NCI-H446 treated with DMSO at 0.1 percent for 48 hours (cell line): ENCODE measurements at regions not wholly inside any gene's neighbourhood (a gene's known extent, or its start where the extent isn't known, plus 50 kb on each side); places are given as distances from the start of the nearest gene placed in this dataset.

Experiments
- DNase-seq: peaks from one replicate; lab custom pipeline; 2025; lab: John Stamatoyannopoulos, UW

DNA sequence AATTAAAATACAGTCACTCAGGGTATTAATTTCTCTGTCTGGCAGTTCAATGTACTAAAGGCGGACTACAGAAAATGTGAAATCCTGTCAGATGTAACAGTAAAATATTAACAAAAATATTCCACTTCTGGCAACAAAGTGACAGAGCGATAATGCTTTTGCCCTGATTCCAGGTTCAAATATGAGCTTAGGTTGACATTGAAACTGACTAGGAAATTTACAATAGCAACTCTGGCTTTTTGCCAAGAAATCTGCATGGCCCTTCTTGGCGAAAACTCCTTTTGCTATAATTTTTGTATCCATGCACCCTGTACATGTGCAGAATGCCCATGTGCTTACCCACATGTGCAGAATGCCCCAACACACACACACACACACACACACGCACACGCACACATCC is 552.2 kb downstream of the MDFIC start:
- no peak for DNase-seq

DNA sequence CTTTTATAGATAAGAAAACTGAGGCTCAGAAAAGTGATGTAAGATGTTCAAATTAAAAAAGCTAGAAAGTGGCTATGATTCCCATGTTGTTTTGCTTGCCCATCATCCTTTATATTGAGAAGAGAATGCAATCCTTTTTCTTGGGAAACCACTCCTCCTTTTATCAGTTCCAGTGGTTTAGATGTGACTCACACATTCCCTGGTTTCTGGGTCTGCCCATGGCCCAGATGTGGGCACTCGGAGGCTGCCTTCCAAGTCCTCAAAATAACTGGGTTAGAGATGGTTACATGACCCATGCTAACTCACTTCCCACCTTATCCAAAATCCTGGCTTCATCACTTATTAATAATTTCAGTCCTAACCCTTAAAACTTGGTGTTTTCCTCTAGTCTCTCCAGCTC is 550.0 kb downstream of the MDFIC start:
- no peak for DNase-seq

DNA sequence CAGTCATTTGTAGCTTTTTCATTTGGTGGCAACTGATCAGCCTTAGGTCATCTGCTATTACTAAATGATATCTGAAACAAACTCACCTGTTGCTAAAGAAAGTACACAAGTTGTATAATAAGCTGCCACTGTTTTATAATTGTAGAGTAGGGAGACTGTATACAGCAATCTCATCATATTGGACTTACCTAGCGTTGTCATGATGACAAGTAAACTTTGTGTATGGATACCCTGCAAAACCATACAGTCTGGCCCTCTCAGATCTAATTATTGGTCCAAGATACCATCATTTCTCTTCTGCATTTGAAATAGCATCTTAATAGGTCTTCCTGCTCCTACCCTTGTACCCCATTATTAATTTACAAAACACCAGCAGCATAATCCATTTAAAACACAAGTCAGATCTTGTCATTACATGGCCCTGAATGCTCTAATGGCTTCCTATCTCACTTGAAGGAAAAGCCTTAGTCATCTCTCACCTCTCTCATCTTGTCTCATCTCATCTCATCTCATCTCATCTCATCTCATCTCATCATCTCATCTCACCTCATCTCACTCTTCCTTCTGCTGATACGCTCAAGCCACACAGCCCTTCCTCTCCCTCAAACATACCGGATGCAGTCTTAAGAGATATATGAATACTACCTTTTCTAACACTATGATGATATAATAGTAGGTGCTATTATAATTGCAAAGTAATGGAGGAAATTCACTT is 540.6 kb downstream of the MDFIC start:
- no peak for DNase-seq

DNA sequence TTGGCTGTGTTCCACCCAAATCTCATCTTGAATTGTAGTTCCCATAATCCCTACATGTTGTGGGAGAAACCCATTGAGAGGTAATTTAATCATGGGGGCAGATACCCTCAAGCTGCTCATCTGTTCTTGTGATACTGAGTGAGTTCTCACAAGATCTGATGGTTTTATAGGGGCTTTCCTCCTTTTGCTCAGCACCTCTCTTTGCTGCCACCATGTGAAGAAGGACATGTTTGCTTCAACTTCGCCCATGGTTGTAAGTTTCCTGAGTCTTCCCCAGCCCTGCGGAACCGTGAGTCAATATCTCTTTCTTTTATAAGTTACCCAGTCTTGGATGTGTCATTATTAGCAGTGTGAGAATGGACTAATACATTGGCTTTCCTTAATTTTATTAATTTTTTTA is 527.8 kb downstream of the MDFIC start:
- no peak for DNase-seq

DNA sequence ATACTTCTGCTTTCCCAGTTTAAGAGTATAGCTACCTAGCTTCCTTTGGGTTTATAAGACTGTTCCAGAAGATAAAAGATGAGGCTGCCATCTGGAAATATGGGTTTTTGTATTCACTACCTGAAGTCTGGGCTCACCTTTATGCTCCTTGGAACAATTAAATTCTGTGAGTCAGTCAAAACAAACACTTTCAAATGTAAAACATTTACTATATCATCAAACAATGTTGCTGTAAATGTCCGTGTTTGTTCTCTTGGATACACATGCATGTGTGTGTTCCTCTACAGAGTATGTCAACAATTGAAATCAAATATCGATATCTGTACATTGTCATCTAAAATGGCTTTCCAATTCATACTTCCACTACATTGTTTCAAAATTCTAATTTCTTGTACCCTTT is 525.6 kb downstream of the MDFIC start:
- DNase-seq = no peak

DNA sequence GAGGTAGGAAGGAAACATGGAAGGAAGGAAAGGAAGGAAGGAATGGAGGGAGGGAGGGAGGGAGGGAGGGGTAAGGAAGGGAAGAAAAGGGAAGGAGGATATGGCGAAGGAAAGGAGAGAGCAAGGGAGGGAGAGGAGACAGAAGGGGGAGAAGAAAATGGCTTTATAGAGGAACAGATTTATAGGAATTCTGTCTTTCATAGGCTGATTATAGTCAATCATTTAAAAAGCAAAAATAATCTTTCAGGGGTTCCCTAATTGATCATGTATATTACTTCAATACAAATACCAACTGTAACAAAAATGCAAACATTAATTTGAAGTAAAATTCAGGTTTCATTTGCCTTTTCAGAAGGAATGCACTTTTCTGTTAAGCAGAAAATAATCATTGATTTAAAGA is 519.1 kb downstream of the MDFIC start:
- no peak for DNase-seq

DNA sequence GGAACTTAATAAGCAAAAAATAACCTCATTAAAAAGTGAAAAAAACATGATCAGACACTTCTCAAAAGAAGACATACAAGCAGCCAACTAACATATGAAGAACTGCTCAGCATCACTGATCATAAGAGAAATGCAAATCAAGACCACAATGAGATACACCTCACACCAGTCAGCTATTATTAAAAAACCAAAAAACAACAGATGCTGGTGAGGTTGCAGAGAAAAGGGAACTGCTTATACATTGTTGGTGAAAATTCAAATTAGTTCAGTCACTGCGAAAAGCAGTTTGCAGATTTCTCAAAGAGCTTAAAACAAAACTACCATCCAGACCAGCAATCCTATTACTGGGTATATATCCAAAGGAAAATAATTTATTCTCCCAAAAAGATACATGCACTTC is 513.3 kb downstream of the MDFIC start:
- no peak for DNase-seq

DNA sequence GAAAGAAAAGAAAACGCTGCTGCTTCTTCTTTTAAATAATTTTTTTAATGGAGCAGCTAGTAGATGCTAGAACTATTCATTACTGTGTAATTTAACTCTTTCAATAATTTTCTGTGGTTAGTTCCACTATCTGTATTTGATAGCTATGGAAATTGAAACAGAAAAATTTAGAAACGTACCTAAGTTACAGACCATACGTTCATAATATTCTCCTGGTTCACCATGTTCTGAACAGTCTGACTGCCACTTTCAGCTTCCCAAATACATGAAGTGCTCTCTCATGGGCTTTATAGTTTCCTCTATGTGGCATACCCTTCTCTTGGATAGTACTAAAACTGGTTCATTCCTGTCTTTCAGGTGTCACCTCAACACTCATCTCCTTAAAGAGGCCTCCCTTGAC is 508.0 kb downstream of the MDFIC start:
- DNase-seq = no peak

DNA sequence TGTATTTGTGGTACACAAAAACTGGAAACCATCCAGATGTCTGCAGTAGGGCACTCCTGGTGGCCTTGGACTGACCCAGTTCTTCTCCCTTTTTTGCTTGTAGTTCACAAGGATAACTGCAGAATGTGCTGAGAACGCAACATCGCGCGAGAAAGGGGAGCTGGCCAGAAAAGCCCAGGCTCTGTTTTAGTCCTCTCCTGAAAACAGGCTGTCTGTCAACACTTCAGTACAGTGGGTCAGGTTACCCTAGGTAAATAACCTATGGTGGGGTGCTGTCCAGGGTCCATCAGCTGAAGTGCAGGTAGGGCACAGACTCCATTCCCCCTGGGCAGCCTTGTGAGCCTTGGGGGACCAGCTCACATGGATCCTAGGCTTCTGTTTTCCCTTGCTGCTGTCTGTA is 495.8 kb downstream of the MDFIC start:
- no peak for DNase-seq

DNA sequence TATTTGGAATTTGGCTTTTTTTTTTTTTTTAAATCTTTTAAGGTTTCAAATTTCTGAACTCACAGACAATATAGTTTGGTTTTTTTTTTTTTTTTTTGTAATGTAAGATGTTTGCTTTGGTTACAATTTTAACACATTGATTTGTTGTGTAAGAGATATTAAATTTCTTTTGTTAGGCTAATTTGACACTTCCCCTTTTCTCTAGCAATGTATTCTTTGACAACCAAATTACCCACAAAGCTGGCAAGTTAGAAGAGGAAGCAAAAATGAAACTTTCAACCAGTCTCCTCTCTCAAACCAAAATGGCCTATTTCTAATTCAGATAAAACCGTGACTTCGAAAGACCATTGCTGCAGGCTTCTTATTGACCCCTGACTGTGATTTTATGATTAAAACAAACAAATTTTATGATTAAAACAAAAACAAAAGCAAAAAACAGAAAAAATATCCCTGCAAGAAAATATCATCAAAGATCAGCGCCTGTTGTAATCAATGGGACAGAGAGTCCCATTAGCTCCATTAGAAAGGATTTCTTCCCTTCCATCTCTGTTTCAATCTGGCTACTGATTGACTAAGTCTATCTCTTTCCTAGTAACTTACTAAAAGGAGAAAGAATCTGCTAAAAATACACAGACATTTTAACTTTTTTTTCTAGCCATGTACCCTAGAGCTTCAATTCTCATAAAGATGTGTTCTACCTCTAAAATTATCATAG is 489.2 kb downstream of the MDFIC start:
- DNase-seq = no peak

DNA sequence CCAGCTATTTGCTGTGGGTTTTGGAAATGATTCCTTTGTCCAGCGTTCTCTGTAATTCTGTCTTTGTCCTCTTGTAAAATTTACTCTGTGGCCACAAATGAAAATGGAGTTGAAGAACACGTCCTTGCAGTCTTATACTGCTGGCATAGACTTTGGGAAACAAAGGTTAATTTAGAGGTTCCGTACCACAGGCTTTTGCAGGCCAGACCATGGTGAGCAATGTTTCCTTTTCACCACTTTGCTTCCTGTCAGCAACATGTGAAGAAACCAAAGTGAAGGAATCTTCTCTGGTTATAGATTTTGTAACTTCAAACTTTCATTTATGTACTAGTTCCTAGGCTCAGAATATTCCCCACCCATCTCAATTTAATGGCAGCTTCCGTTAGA is 488.5 kb downstream of the MDFIC start:
- no peak for DNase-seq

DNA sequence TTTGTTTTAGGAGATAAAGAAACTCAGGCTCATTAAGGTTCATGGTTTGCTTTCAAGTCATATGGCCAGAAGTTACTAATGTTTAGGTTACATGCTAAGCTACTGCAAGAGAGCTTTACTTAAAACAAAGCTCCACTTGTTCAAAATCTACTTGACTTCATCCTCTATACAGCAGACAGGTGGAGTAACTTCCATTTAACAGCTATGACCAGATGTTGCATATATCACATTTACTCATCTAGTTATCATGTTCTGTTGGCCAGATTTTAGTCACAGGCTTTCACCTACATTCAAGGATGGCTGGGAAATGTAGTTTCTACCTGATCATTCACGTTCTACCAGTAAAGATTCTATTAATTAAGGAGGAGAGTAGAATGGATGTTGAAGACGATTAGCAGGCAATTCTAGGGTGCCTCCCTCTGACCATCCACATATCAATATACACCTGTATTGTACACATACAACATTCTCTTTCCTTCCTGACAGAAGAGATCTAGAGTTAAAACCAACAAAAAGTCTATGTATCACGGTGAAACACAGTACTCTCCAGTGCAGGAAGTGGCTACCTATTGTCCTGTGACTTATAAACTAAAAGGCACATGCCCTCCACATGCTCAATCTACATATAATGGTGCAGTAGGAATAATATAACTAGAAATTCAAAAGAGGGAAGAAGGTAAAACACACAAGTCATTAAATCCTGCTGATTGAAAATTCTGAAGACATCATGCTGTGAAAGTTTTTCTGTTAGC is 488.0 kb downstream of the MDFIC start:
- no peak for DNase-seq

DNA sequence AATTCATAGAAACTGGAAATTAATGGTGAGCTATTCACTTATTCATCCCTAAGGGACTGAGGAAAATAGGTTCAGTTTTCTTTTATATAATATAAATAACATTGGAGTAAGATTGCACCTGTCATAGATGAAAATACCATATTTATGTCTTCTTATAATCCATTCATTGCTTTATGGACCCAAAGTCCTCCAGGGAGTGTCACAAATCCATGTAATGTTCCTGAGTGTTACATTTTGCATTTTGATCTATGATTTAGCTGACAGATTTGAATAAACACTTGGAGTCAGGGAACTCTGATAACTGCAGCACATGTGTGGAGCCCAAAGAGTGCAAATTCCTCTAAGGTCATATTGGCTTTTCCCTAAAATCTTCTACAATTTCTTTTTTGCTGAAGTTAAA is 484.3 kb downstream of the MDFIC start:
- no peak for DNase-seq

DNA sequence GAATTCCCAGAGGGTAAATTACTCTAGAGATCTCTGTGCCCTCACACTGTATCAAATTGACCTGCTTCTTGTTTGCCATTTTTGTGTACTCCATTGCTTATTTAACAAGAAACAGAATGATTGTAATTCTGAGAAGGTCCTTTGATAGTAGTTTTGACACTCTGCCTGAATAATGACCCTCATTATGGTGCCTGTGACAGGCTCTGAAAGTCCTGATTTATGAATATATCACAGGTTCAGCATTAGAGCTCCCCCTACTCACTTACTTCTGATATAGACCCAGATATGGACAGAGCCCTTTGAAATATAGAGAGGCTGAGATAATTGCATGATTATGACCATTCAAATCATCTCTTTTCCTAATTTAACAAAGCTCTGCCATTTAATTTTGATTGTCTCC is 465.2 kb downstream of the MDFIC start:
- DNase-seq = no peak

DNA sequence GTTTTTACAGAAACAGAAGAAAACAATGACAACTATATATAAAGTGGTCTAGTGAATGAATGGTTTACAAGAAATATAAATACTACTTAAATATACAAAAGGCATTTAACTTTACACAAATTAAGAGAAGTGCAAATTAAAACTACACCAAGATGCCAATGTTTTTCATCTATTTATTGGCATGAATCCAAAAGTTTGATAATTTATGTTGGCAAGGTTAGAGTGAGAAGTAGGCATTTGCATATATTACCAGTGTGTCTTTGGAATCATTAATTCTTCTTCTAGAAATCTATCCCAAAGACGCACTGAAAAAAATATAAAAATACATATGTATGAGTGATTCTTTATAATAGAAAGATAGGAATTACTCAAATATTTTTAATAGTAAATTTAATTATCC is 457.4 kb downstream of the MDFIC start:
- no peak for DNase-seq

DNA sequence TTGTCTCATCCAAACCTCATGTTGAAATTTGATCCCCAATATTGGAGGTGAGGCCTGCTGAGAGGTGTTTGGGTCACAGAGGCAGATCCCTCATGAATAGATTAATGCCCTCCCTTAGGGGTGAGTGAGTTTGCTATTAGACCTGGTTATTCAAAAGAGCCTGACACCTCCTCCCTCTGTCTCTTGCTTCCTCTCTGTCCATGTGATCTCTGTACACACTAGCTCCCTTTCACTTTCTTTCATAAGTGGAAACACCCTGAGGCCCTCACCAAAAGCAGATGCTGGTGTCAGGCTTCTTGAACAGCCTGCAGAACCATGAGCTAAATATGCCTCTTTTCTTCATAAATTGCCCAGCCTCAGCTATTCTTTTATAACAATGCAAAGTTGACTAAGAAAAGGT is 447.1 kb downstream of the MDFIC start:
- no peak for DNase-seq

DNA sequence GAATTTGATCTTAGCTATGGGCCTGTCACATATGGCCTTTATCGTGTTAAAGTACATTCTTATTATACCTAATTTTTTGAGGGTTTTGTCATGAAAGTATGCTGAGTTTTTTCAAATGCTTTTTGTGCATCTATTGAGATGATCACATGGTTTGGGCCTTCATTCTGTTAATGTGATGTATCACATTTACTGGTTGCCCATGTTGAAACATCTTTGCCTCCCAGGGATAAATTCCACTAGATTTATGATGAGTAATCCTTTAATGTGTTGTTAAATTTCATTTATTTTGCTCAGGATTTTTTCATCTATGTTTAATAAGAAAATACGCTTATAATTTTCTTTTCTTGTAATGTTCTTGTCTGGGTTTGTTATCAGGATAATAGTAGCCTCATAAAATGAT is 442.0 kb downstream of the MDFIC start:
- no peak for DNase-seq

DNA sequence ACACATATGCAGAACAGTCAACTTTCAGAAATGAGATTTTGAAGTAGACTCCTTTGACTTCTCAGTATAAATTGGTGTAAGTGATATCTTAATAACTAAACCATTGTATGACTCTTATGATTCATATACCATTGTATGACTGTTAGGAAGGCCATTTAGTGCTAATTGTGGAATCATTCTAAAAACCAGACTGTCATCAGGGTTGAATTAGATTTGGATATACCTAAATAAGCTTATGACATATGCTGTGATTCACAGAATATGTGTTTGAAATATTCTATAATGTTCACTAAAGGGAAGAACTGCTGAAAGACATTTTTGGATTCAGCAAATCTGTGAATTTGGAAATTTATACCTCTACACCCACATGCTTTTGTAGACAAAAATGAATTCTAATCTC is 438.1 kb downstream of the MDFIC start:
- no peak for DNase-seq

DNA sequence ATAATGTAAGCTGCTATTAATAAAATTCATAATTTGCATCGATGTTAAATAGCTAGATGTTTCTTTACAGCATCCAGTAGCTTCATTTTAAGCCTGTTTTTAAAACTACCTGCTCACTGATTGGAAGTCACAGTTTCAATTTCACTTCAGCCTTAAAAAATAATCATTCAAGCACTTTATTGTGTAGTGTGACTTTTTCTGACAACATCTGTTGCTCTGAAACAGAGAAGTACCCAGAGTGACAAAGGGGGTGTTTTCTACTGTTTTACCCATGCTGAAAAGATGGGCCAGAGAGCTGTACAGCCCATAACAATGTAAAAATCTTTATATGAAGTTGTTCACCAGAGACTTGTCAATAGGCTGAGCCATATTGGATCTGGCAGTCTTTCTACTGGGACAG is 437.2 kb downstream of the MDFIC start:
- DNase-seq = no peak

DNA sequence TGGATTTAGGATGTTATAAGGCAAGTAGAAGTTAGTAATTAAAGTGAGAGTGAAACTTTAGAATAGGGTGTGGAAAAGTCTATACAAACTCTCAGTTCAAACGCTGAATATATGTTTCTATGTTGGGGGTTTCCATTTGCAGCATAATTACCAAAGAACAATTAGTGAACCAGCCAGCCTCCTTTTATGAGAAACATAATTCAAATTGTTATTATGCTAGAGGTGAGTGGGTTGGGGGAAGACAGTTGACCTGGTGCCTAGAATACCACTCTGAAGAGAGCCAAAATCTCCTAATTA is 435.8 kb downstream of the MDFIC start:
- DNase-seq = no peak

DNA sequence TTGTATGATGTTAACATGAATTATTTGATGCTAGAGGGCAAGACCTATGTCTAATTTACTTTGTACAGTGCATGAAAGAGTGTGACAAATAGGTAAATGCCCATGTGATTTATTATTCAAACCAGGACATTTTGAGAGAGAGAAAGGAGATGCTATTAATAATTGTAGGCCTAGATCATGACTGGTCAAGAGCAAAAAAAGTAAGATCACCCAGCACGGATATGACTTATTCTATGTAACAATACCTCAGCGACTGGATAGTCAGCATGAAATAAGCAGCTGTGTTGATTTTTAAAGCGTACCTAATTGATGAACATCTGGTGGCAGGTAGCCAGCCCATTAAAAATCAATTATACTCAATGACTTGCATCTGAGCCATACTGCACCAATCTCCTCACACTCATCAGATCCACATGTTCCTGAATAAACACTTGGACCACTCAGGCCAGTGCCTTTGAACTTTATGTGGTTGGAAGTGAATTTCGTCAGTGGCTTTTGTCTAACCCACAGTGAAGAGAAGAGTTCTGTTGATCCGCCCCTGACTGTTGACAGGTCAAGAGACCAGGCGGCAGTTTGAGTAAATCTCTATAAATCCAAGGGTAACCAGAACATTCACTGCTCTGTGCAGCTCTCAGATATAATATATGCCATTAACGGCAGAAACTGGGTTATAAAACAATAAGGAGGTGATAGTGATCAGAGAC is 435.3 kb downstream of the MDFIC start:
- no peak for DNase-seq

DNA sequence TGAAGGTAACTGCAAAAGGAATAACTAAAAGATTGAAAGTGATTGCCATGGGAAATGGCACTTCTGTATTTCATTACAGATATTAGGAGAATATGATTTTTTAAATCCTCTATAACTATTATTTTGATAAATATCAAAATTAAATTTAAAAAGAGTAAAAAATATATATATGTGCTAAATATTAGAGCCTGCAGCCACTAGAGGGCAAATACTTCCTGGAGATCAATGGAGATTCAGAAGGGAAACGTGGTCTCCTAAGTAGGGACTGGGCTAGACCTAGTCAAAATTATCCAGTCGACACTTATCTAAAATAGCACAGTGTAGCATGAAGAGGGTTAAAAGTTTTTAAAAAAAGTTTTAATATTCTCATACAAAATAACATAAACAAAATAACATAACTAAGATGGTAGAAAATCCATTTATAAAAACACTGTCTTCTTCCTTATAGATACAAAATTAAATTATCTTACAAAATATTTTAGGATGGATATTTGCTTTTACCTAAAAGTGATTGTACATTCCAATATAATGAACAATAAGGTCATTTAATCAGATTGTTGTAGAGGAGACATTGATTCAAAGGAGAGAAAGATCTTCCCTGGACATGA is 434.3 kb downstream of the MDFIC start:
- DNase-seq = no peak

DNA sequence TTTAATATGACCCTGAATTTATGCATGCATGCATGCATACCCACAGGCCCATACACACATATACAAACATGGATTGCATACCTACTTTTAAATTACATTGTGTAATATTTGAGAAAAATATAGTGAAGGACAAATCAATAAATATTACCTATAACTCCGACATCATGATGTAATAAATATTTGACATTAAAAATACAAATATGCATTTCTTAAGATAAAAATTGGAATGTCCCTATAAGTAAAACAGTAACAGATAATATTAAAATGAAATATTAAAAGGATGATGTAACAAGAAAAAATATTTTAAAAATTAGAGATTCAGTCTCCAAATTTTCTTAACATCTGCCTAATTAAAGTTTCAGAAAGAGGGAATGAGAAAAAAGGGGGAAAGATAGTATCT is 433.0 kb downstream of the MDFIC start:
- DNase-seq = no peak
